ENCODE measurements at regions not wholly inside any gene's neighbourhood (a gene's known extent, or its start where the extent isn't known, plus 50 kb on each side); places are given as distances from the start of the nearest gene placed in this dataset.

DNA sequence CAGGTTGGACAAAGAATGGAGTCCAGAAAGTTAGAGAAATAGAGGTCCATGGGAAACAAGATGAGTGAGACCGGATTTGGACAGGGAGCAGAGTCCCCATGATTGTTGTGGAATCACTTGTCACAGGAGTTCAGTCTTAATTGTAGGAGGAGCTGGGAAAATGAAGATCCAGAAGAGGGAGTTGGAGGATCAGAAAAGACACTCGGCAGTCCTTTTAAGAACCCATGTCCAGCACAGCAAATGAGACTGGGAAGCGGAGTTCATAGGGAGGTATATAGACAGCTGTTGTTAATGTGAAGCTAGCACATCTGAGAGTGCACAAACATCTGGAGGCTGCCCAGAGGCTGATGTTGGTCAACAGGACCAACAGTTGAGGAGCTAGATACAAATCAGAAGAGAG is 111.4 kb upstream of the RXFP1 start:
- TF ChIP-seq EZH2 (IDR thresholded peaks at IDR 0.05; ENCODE audit: borderline replicate concordance, low read depth, low read length, severe bottlenecking), result no peak
- TF ChIP-seq, protein P1, sequence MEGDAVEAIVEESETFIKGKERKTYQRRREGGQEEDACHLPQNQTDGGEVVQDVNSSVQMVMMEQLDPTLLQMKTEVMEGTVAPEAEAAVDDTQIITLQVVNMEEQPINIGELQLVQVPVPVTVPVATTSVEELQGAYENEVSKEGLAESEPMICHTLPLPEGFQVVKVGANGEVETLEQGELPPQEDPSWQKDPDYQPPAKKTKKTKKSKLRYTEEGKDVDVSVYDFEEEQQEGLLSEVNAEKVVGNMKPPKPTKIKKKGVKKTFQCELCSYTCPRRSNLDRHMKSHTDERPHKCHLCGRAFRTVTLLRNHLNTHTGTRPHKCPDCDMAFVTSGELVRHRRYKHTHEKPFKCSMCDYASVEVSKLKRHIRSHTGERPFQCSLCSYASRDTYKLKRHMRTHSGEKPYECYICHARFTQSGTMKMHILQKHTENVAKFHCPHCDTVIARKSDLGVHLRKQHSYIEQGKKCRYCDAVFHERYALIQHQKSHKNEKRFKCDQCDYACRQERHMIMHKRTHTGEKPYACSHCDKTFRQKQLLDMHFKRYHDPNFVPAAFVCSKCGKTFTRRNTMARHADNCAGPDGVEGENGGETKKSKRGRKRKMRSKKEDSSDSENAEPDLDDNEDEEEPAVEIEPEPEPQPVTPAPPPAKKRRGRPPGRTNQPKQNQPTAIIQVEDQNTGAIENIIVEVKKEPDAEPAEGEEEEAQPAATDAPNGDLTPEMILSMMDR (IDR thresholded peaks at IDR 0.05; ENCODE audit: extremely low read depth in 1 of 2, insufficient read depth in 1 of 2, low read depth in 1 of 2, low read length in 2 of 2), result no peak
- TF ChIP-seq, protein P2, sequence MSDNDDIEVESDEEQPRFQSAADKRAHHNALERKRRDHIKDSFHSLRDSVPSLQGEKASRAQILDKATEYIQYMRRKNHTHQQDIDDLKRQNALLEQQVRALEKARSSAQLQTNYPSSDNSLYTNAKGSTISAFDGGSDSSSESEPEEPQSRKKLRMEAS (IDR thresholded peaks at IDR 0.05; ENCODE audit: insufficient read depth, insufficient read length), result no peak
